Immature natural killer cell (primary cell): ENCODE measurements at regions not wholly inside any gene's neighbourhood (a gene's known extent, or its start where the extent isn't known, plus 50 kb on each side); places are given as distances from the start of the nearest gene placed in this dataset.

Source experiments
- DNase-seq, 3 donors: peaks; one replicate each; pipeline ENCODE4 v3.0.0; 2022; ENCODE audit warnings: mixed read lengths in 1 of 3
- H3K27ac Mint-ChIP-seq, 6 donors: one replicate each; pipeline ENCODE4 v1.8.0; 2020; ENCODE audit warnings: mixed read lengths in 6 of 6, mild to moderate bottlenecking in 5 of 6, inconsistent platforms in 4 of 6, moderate library complexity in 3 of 6
- H3K27me3 Mint-ChIP-seq, 3 donors: one replicate each; pipeline ENCODE4 v1.8.0; 2020 to 2021; ENCODE audit warnings: low read depth in 3 of 3, mild to moderate bottlenecking in 3 of 3, mixed read lengths in 3 of 3, moderate library complexity in 3 of 3, inconsistent platforms in 1 of 3
- H3K36me3 Mint-ChIP-seq, 3 donors: one replicate each; pipeline ENCODE4 v1.8.0; 2020; ENCODE audit warnings: mixed read lengths in 3 of 3, inconsistent platforms in 2 of 3, mild to moderate bottlenecking in 2 of 3
- H3K4me1 Mint-ChIP-seq, 2 donors: one replicate each; pipeline ENCODE4 v1.8.0; 2020; ENCODE audit warnings: inconsistent platforms in 2 of 2, mild to moderate bottlenecking in 2 of 2, mixed read lengths in 2 of 2, moderate library complexity in 1 of 2
- H3K4me3 Mint-ChIP-seq, 5 donors: one replicate each; pipeline ENCODE4 v1.8.0; 2020; ENCODE audit warnings: mild to moderate bottlenecking in 5 of 5, mixed read lengths in 5 of 5, inconsistent platforms in 3 of 5, moderate library complexity in 3 of 5
- H3K9me3 Mint-ChIP-seq, 6 donors: one replicate each; pipeline ENCODE4 v1.8.0; 2020; ENCODE audit warnings: mild to moderate bottlenecking in 6 of 6, mixed read lengths in 6 of 6, inconsistent platforms in 4 of 6, moderate library complexity in 3 of 6

DNA sequence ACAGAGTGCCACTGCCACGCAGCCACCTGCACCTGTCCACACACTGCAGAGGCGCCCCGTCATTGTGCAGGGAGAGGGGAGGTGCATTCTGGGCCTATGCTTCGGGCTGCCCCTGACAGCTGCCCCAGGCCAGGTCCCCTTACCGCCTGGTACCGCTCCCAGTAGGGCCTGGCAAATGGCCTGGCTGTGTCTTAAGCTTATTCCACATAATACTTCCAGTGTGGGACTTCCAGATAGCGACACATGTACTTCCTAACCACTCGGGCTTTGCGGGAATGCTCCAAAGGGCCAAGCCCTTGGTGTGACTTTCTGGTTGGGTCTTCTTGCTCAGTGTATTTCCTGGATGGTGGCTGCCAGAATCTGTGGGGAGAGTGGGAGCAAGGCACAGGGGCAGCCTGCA is 254.3 kb upstream of the CHRNA7 start:
- Mint-ChIP-seq H3K36me3 (no peaks in the 10 kb centered on the region), H3K4me3 (no peak overlapping the region), H3K4me1 (no peaks in the 10 kb centered on the region), H3K27me3 (peaks cover 0 to 12% (median 8%) of the 10 kb centered on the region in 3 donors), H3K27ac (no peak overlapping the region), H3K9me3 (no peaks in the 10 kb centered on the region)
- no peak for DNase-seq

DNA sequence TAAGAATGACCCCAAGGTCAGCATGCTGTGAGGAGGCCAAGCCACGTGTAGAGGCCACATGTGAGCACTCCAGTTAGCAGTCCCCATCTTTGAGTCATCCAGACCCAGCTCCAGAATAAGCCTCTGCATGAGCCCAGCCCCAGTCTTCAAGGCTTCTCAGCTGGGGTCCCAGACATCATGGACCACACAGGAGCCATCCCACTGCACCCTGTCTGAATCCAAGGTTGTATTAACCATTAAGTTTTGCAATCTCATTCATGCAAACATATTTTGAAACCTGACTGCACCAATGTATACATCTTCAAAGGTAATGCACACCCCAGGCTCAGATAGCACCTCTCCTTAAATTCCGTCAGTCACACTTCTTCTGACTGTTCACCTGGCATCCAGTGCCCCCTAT is 249.1 kb upstream of the CHRNA7 start:
- H3K27ac Mint-ChIP-seq: no peak overlapping the region
- H3K9me3 Mint-ChIP-seq: no peaks in the 10 kb centered on the region
- no peaks in the 10 kb centered on the region for H3K36me3 Mint-ChIP-seq

DNA sequence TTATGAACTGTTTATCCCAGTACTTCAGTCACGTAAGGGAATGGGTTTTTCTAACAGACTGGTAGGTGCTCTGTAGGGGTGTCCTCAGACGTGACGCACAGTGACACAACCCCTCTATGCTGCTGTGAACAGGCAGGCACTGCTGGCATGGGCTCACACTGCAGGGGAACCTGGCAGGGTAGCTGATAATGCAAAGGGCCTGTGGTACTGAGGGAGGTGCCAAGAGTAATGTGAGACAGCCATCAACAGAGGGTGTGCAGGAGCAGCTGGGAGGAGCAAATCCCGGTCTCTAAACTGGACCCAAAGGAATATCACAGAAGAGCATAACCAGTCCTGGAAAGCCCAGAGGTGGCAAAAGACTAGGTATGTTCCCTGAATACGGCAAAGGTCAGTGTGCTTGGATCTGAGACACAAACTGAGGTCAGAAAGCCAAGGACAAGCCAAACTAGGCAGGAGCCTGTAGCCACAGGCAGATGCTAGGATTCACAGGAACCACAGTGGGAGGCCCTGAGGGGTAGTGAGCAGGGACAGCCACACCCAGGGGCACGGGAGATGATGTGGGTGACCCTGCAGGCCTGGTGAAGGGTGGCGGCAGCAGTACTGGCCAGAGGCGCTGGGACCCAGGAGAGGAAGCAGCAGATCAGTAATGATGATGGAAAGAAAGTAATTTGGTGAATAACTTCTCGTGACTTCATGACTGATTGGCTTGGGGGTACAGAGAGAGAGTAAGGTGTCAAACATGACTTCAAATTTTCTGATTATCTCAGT is 248.1 kb upstream of the CHRNA7 start:
- no peak overlapping the region for H3K27ac Mint-ChIP-seq
- H3K36me3 Mint-ChIP-seq: no peaks in the 10 kb centered on the region
- H3K4me1 Mint-ChIP-seq: no peaks in the 10 kb centered on the region
- H3K4me3 Mint-ChIP-seq: no peak overlapping the region
- peaks cover 0 to 2% (median 0%) of the 10 kb centered on the region in 6 donors for H3K9me3 Mint-ChIP-seq
- DNase-seq: no peak
- H3K27me3 Mint-ChIP-seq: peaks cover 4 to 13% (median 6%) of the 10 kb centered on the region in 3 donors

More for the DNA sequence above, 249.1 kb upstream of the CHRNA7 start:
- no peak overlapping the region for H3K4me3 Mint-ChIP-seq
- DNase-seq: no peak
- H3K4me1 Mint-ChIP-seq: no peaks in the 10 kb centered on the region
- peaks cover 4 to 13% (median 6%) of the 10 kb centered on the region in 3 donors for H3K27me3 Mint-ChIP-seq

DNA sequence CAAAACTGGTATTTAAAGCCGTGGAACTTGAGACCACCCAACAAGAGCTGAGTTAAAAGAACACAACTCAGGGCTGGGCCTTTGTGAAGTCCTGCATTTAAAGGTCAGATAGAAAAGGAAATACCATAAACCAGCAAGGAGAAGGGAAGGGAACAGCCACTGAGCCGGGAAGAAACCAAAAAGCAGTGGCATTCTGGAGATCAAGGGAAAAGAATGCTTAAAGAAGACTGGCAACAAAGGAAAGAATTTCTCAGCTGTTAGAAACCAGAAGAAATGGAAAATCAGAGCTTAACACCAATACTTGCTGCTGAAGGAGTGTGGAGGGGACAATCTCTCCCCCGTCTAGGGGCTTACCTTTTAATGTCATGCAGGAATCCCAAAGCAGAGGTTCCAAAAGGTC is 247.4 kb upstream of the CHRNA7 start:
- Mint-ChIP-seq H3K36me3 (no peaks in the 10 kb centered on the region), H3K27me3 (peaks cover 3 to 14% (median 4%) of the 10 kb centered on the region in 3 donors), H3K4me3 (no peak overlapping the region), H3K9me3 (peaks cover 0 to 2% (median 0%) of the 10 kb centered on the region in 6 donors), H3K27ac (no peak overlapping the region), H3K4me1 (no peaks in the 10 kb centered on the region)
- no peak for DNase-seq

DNA sequence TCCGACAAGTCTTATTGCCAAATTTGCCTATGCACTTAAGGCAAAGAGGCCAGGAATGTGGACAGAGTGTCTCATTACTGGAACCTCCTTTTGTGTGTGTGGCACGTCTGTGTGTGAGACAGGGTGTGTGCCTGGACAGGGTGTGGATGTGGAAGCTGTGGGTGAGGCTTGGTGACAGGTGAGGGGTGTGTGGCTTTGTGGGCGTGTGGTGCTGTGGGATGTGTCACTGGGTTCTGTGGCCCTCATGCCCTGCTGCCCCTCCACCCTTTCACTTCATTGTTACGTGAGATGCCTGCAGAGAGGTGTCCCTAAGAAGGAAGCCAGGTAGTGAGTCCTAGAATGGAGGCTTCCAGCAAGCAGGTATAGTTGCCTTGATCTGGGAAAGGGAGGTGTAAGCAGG is 244.0 kb upstream of the CHRNA7 start:
- no peak for DNase-seq
- H3K36me3 Mint-ChIP-seq: no peaks in the 10 kb centered on the region
- peaks cover 6 to 9% (median 8%) of the 10 kb centered on the region in 3 donors for H3K27me3 Mint-ChIP-seq
- H3K4me3 Mint-ChIP-seq: no peak overlapping the region
- no peak overlapping the region for H3K27ac Mint-ChIP-seq
- H3K9me3 Mint-ChIP-seq: peaks cover 0 to 2% (median 0%) of the 10 kb centered on the region in 6 donors
- no peaks in the 10 kb centered on the region for H3K4me1 Mint-ChIP-seq

DNA sequence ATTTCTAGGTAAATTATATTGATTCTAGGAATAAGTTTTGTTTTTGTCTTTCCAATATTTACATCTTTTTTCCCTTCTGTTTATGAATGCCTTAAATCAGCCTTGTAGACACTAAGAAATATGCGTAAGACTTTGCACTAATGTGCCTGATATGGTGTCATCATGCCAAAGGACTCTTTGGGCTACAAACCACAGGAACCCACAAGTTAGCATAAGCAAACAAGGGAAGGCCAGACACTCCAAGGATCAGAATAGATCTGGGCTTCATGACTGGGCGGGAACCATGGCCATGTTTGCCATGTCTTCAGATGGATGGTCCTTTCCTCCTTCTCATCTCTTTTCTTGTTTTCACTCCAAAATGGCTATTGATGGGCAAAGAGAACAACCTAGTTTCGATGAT is 242.2 kb upstream of the CHRNA7 start:
- Mint-ChIP-seq H3K9me3 (peaks cover 0 to 2% (median 0%) of the 10 kb centered on the region in 6 donors), H3K27me3 (peaks cover 4 to 11% (median 11%) of the 10 kb centered on the region in 3 donors), H3K36me3 (no peaks in the 10 kb centered on the region), H3K27ac (no peak overlapping the region), H3K4me3 (no peak overlapping the region), H3K4me1 (no peaks in the 10 kb centered on the region)
- DNase-seq: no peak

DNA sequence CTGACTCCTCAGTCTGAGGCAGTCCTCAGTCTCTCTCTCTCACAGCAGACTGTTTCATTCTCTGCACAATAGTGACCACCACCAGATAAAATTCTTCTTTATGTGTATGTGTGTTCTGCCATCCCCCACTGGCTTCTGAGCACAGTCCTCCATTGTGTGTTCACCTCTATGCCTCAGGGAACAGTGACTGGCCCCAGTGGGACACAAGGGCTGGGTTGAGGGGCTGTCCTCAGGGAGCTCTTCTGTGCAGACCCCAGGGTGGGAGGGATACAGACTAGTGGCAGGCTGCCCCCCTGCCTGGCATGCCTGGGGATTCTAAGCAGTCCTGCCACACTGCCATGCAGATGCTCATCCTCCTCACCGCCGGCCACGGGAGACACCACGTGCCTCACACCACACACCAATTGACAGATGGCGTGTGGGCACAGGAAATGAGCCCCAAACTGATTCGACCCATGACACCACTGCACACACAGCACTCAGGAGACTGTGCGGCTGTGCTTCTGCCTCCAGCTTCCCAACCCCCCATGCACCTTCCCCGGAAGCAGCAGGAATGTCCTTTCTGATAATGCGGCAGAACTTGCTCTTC is 237.6 kb upstream of the CHRNA7 start:
- Mint-ChIP-seq H3K27me3 (peaks cover 4 to 11% (median 4%) of the 10 kb centered on the region in 3 donors), H3K4me3 (no peak overlapping the region), H3K4me1 (no peaks in the 10 kb centered on the region), H3K27ac (no peak overlapping the region), H3K9me3 (no peaks in the 10 kb centered on the region), H3K36me3 (no peaks in the 10 kb centered on the region)
- DNase-seq: no peak

DNA sequence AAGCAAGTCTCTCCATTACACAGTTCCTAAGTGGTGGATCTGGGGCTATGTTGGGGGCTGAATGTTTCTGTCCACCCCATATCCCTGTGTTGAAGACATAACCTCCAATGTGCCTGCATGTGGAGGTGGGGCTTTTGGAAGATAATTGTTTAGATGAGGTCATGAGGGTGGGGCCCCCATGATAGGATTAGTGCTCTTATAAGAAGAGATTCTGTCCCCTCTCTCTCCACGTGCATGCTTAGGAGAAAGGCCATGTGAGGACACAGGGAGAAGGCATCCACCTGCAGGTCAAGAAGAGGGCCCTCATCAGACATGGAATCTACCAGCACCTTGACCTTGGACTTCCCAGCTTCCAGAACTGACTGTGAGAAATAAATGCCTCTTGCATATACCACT is 231.0 kb upstream of the CHRNA7 start:
- H3K27me3 Mint-ChIP-seq: peaks cover 4 to 8% (median 8%) of the 10 kb centered on the region in 3 donors
- no peaks in the 10 kb centered on the region for H3K4me1 Mint-ChIP-seq
- no peak overlapping the region for H3K27ac Mint-ChIP-seq
- H3K4me3 Mint-ChIP-seq: no peak overlapping the region
- no peaks in the 10 kb centered on the region for H3K36me3 Mint-ChIP-seq
- no peak for DNase-seq
- H3K9me3 Mint-ChIP-seq: no peaks in the 10 kb centered on the region

DNA sequence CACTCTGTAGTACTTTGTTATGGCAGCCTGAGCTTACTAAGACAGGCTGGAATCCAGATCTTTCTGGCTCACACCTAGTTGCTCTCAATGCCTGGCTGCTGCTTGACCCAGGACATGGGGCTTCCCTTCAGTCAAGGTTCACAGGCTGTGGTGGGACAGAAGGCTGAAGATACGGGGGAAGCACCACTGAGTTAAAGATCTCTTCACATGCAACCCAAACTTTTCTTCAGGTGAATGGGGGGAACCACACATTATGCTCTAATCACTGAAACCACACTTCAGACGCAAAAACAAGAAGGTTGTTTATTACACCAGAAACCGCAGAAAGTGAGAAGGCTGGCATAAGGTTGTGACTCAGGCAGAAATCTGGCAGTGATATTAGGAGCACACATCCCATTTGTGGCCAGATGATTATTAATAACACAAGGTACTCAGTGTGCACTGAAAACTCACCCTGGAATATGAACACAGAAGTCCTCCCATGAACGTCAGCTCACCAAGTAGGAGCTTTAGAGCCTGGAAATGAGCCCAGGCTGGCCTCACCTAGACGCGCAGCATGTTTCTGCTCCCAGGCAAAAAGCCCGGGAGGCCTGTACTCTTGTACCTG is 230.5 kb upstream of the CHRNA7 start:
- Mint-ChIP-seq H3K27me3 (peaks cover 4 to 9% (median 8%) of the 10 kb centered on the region in 3 donors), H3K4me3 (no peak overlapping the region), H3K27ac (no peak overlapping the region), H3K9me3 (no peaks in the 10 kb centered on the region), H3K4me1 (no peaks in the 10 kb centered on the region), H3K36me3 (no peaks in the 10 kb centered on the region)
- no peak for DNase-seq

DNA sequence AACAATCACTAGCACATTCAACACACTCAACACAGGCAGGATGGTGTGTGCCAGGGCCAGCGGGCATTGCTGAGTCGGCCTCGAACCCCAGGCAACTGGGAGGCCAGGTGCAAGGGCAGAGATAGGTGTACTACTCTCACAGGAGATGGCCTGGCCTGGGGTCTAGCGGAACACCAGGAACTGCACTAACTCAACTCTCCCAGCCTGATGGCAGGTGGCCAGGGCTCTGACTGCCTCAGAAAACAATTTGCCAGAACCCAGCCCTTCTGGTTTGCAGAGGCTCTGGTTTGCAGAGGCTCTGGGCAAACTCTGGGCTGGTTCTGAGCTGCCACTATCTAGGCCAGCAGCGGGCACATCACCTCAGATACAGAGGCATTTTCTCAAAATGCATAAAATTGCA is 229.2 kb upstream of the CHRNA7 start:
- H3K36me3 Mint-ChIP-seq: no peaks in the 10 kb centered on the region
- no peak for DNase-seq
- H3K27ac Mint-ChIP-seq: no peak overlapping the region
- no peaks in the 10 kb centered on the region for H3K9me3 Mint-ChIP-seq
- peaks cover 4 to 8% (median 7%) of the 10 kb centered on the region in 3 donors for H3K27me3 Mint-ChIP-seq
- no peak overlapping the region for H3K4me3 Mint-ChIP-seq
- H3K4me1 Mint-ChIP-seq: no peaks in the 10 kb centered on the region

DNA sequence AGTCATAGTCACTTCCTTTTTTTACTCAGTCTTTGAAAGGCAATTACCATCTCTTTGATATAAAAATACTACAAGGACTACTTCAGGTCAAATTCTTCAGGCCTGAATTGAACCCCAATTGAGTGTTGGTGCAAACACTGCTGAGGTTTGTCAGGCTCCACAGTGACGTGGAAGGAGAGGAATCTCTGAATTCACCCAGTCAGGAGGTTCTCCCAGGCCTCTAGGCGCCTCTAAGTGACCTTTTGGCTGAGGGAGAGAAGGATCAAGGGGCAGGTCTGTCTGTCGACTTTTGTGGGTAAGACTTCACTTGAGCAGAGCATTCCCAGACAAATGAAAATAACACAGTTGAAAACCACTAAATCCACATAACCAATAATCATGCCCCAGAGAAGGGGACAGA is 227.6 kb upstream of the CHRNA7 start:
- DNase-seq: no peak
- H3K36me3 Mint-ChIP-seq: no peaks in the 10 kb centered on the region
- no peaks in the 10 kb centered on the region for H3K4me1 Mint-ChIP-seq
- no peak overlapping the region for H3K4me3 Mint-ChIP-seq
- H3K9me3 Mint-ChIP-seq: no peaks in the 10 kb centered on the region
- no peak overlapping the region for H3K27ac Mint-ChIP-seq
- H3K27me3 Mint-ChIP-seq: peaks cover 7 to 10% (median 9%) of the 10 kb centered on the region in 3 donors

DNA sequence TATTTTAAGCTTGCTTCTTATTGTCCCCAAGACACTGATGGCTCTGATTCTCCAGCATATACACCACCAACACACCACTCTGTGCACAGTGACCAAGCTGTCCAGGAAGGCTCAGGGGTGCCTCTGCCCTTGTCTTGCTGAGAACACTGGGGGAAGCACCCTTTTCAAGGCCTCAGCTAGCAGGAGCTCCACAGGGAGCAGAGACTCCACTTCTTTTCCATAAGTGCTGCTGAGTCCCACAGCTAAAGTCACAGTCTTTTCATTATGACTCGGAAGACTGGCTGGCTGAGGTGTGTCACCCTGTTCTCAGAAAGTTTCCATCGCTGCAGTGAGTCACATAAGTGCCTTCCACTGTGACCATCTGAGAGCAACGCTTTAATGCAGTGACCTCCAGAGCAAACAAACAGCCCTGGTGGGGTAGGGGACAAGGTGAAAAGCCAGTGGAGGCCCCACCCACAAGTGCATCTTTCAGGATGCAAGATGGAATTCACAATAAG is 226.9 kb upstream of the CHRNA7 start:
- Mint-ChIP-seq H3K36me3 (no peaks in the 10 kb centered on the region), H3K4me3 (no peak overlapping the region), H3K9me3 (no peaks in the 10 kb centered on the region), H3K27ac (no peak overlapping the region), H3K27me3 (peaks cover 3 to 10% (median 9%) of the 10 kb centered on the region in 3 donors), H3K4me1 (no peaks in the 10 kb centered on the region)
- no peak for DNase-seq

DNA sequence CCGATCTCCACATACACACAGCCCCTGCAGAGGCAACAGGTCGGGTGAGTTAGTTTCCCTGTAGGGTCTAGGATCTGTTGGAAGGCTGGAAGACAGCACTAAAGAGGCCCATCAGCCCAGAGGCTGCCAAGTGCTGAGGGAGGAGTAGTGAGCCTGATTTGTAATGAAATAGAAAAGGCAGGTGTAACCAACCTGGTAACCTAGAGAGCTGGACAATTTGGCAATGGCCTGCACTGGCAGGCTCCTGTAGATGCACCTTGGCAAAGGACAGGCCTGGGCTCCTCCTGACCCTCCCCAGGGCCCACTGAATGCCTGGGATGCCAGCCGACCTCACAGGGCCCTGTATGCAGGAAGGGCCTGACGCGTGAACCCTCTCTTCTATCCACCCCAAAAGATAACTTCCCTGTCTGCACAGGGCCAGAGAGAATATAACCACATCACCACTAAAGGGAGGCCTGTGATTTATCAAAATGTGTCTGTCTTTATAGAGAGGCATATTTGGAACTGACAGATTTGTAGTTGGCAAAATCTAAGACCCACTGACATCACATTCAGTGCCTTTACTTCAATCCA is 225.1 kb upstream of the CHRNA7 start:
- H3K9me3 Mint-ChIP-seq: no peaks in the 10 kb centered on the region
- DNase-seq: no peak
- no peak overlapping the region for H3K4me3 Mint-ChIP-seq
- peaks cover 3 to 10% (median 6%) of the 10 kb centered on the region in 3 donors for H3K27me3 Mint-ChIP-seq
- no peaks in the 10 kb centered on the region for H3K4me1 Mint-ChIP-seq
- H3K36me3 Mint-ChIP-seq: no peaks in the 10 kb centered on the region
- no peak overlapping the region for H3K27ac Mint-ChIP-seq

DNA sequence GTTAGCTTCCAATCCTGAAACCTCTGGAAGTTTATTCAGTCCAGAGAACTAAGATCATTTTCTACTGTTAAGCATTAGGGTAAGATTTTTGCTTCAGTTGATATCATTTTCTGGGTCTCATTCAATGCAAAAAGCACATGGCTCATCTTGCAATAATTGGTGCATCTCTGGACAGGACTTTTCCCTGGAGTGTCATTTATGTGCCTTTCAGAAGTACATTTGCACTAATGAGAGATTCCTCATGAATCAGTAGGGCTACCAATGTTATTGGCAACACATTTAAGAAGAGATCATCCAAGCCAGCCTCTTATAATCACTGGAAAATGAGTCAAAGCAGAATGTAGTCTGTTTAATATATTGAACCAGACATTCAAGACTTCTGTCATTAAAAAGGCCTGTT is 224.2 kb upstream of the CHRNA7 start:
- peaks cover 2 to 6% (median 3%) of the 10 kb centered on the region in 3 donors for H3K27me3 Mint-ChIP-seq
- H3K27ac Mint-ChIP-seq: no peak overlapping the region
- no peak for DNase-seq
- no peaks in the 10 kb centered on the region for H3K9me3 Mint-ChIP-seq
- H3K36me3 Mint-ChIP-seq: no peaks in the 10 kb centered on the region
- no peak overlapping the region for H3K4me3 Mint-ChIP-seq
- no peaks in the 10 kb centered on the region for H3K4me1 Mint-ChIP-seq
